ENCODE measurements at regions not wholly inside any gene's neighbourhood (a gene's known extent, or its start where the extent isn't known, plus 50 kb on each side); places are given as distances from the start of the nearest gene placed in this dataset.

- DNase-seq = no peak
- H3K9me3 ChIP-seq = no peaks in the 10 kb centered on the region
- no peaks in the 10 kb centered on the region for H3K27me3 ChIP-seq
- no peak overlapping the region for H3K27ac ChIP-seq
- no peak for TF ChIP-seq CTCF (IDR thresholded peaks at IDR 0.05)
- H3K4me3 ChIP-seq = no peak overlapping the region
- no peaks in the 10 kb centered on the region for H3K4me1 ChIP-seq
- intact Hi-C loops (cut with DNase I) = no loop called here
- H3K36me3 ChIP-seq = no peaks in the 10 kb centered on the region
- ATAC-seq = no peak
Observed at GRCh38 chr7:51645702-51646298, 329.2 kb upstream of the COBL start.

GRCh38 chr7:51645255-51645654 is 328.6 kb upstream of the COBL start:
- no peaks in the 10 kb centered on the region for H3K4me1 ChIP-seq
- H3K4me3 ChIP-seq = no peak overlapping the region
- intact Hi-C loops (cut with DNase I) = no loop called here
- H3K9me3 ChIP-seq = no peaks in the 10 kb centered on the region
- no peak overlapping the region for H3K27ac ChIP-seq
- H3K27me3 ChIP-seq = no peaks in the 10 kb centered on the region
- no peak for DNase-seq
- no peaks in the 10 kb centered on the region for H3K36me3 ChIP-seq
- no peak for TF ChIP-seq CTCF (IDR thresholded peaks at IDR 0.05)
- ATAC-seq = no peak

- intact Hi-C loops (cut with DNase I) = no loop called here
Observed at GRCh38 chr7:51644216-51644615, 327.6 kb upstream of the COBL start.

GRCh38 chr7:51640841-51641240 is 324.2 kb upstream of the COBL start:
- H3K4me1 ChIP-seq = no peaks in the 10 kb centered on the region
- H3K27me3 ChIP-seq = no peaks in the 10 kb centered on the region
- DNase-seq (no peak), ATAC-seq (no peak)
- TF ChIP-seq CTCF (IDR thresholded peaks at IDR 0.05) = no peak
- H3K9me3 ChIP-seq = no peaks in the 10 kb centered on the region
- no peak overlapping the region for H3K4me3 ChIP-seq
- H3K36me3 ChIP-seq = no peaks in the 10 kb centered on the region
- no peak overlapping the region for H3K27ac ChIP-seq
- intact Hi-C loops (cut with DNase I) = no loop called here

More at GRCh38 chr7:51644216-51644615, 327.6 kb upstream of the COBL start:
- Histone ChIP-seq H3K27me3 (no peaks in the 10 kb centered on the region), H3K36me3 (no peaks in the 10 kb centered on the region), H3K4me1 (no peaks in the 10 kb centered on the region), H3K4me3 (no peak overlapping the region), H3K27ac (no peak overlapping the region), H3K9me3 (no peaks in the 10 kb centered on the region)
- ATAC-seq (no peak), DNase-seq (no peak)
- TF ChIP-seq CTCF (IDR thresholded peaks at IDR 0.05) = no peak

- no peak for TF ChIP-seq CTCF (IDR thresholded peaks at IDR 0.05)
- Histone ChIP-seq H3K4me3 (no peak overlapping the region), H3K36me3 (no peaks in the 10 kb centered on the region), H3K27me3 (no peaks in the 10 kb centered on the region), H3K9me3 (no peaks in the 10 kb centered on the region), H3K4me1 (no peaks in the 10 kb centered on the region), H3K27ac (no peak overlapping the region)
- intact Hi-C loops (cut with DNase I) = no loop called here
- DNase-seq = no peak
- no peak for ATAC-seq
Observed at GRCh38 chr7:51639661-51640334, 323.2 kb upstream of the COBL start.
